ENCODE measurements at regions not wholly inside any gene's neighbourhood (a gene's known extent, or its start where the extent isn't known, plus 50 kb on each side); places are given as distances from the start of the nearest gene placed in this dataset.

GRCh38 chr3:23019596-23020300, 183.4 kb upstream of the UBE2E2 start:
- no peak for DNase-seq (ENCODE audit: extremely low read depth, low read depth, low spot score)

DNA sequence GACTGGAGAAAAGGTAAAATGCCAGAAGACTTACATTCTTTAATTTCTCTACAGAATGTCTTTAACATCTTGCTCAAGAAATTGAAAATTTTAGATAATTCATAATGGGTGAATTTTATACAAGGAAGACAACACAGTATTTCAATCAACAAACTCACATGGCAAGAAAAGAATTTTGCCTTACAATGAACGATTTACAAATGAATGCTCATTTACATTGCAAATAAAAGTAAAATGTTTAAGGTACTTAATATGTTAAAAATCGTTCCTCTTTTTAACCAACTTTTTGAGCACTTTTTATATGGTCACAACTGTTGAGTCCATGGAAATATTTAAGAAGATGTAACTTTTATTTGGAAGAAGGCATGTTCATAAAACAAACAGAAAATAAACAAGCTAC, 174.8 kb upstream of the UBE2E2 start:
- no peak for DNase-seq (ENCODE audit: extremely low read depth, low read depth, low spot score)

DNA sequence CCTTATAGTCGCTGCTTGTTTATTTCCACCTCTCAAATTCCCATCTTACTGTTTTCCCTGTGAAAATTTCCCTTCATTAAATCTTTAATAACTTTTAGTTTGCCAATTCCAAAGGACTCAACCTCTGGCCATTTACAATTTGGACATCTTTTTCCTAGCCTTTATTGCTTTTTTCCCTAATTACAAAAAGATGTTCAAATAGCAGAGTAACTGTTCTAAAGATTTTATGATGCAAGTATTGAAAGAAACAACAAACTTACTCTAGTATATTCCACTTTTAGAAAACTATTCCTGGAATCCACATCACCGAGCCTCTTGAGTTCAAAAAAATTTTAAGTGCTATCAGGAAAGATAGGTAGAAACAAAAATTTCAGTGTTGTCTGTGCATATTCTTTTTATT, 174.1 kb upstream of the UBE2E2 start:
- no peak for DNase-seq (ENCODE audit: extremely low read depth, low read depth, low spot score)

GRCh38 chr3:23035927-23036640, 167.0 kb upstream of the UBE2E2 start:
- DNase-seq (ENCODE audit: extremely low read depth, low read depth, low spot score): no peak

DNA sequence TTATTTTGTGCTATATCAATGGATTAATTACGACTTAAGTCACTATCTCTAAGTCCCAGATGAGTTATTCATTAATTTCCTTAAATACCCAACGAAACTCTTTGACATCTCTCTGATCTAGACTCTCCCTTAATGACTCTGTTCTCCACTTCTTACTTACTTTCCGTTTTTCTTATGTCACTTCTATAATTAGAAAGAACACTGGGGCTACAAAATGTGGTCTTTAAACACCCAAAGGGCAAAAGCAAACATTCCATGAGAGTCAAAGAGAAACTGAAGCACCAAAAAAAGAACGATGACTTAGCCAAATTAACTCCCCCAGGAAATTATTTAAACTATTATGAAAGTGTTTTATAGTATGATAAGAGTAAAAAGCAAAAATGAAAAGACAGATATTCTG, 166.4 kb upstream of the UBE2E2 start:
- DNase-seq (ENCODE audit: extremely low read depth, low read depth, low spot score): no peak

GRCh38 chr3:23038471-23038870, 164.7 kb upstream of the UBE2E2 start:
- no peak for DNase-seq (ENCODE audit: extremely low read depth, low read depth, low spot score)

GRCh38 chr3:23041918-23042696, 161.0 kb upstream of the UBE2E2 start:
- no peak for DNase-seq (ENCODE audit: extremely low read depth, low read depth, low spot score)

DNA sequence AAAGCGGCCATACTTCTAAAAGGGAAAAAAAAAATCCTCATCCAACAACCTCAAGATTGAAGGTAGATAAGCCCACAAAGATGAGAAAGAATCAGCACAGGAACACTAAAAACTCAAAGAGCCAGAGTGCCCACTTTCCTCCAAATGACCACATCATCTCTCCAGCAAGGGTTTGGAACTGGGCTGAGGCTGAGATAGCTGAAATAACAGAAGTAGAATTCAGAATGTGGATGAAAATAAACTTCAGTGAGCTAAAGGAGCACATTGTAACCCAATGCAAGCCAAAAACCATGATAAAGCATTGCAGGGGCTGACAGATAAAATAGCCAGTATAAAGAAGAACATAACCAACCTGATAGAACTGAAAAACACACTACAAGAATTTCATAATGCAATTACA, 158.7 kb upstream of the UBE2E2 start:
- DNase-seq (ENCODE audit: extremely low read depth, low read depth, low spot score): no peak

DNA sequence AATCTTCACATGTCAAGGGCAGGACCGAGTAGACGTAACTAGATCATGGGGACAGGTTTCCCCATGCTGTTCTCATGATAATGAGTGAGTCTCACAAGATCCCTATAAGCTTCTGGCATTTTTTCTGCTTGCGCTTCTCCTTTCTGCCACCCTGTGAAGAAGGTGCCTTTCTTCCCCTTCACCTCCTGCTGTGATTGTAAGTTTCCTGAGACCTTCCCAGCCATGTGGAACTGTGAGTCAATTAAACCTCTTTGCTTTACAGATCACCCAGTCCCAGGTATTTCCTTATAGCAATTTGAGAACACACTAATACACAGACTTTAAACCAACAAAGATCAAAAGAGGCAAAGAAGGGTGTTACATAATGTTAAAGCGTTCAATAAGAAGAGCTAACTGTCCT, 156.6 kb upstream of the UBE2E2 start:
- DNase-seq (ENCODE audit: extremely low read depth, low read depth, low spot score): no peak

DNA sequence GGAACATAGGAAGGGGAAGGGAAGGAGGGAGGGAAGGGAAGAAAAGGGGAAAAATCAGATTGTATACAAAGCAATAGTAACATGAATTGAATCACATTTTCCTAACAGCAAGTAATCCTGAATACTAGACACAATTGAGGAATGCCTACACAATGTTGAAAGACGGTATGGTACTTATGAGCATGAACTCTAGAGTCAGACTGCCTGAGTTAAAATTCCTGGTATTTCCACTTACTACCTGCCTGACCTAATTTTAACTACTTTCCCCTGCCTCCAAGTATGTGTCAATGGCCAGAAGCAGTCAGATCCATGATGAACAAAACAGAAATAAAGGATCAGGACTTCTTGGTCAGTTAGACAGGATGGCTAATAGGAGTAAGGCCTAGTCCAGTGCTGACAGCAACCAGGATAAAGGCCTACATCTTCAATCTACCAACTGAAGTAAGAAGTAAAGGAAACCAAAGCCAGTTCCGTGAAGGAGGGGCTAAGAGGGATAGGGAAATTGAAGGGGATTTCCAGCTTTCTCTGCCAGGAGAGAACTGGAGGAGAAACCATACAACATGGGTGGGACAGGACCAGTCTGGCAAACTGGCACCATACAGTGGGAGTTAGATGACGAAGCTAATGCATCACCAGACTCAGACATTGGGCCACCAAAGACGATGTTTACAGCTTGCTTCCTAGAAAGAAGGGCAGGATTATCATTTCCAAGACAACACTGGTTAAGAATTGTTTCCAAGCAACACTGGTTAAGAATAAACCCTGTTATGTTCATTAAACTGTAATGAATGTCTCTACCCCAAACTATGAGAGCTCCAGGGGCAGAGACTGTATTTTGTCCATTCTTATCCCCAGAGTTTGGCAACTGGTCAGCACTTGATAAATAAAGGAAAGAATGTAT, 151.6 kb upstream of the UBE2E2 start:
- DNase-seq (ENCODE audit: extremely low read depth, low read depth, low spot score): no peak

- no peak for DNase-seq (ENCODE audit: extremely low read depth, low read depth, low spot score)
Observed at GRCh38 chr3:23052208-23052607, 150.9 kb upstream of the UBE2E2 start.

DNA sequence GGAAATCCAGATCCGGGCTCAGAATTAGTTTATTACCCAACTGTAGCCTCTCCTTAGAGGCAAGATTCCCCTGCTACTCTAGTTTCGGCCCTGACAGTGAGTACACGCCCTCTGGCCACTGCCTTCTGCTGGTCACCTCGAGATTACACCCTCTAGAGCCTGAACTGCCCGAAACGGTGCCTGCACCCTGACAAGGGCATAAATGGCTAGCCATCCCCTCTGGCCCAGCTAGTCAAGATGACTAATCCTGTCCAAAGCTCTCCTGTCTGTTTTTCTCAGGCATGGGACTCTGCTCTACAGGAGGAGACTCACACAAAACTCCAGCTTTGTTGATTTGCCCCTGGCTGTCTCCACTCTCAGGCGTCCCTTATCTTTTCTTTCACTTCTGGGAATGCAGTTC, 150.5 kb upstream of the UBE2E2 start:
- DNase-seq (ENCODE audit: extremely low read depth, low read depth, low spot score): no peak

GRCh38 chr3:23055733-23056376, 147.3 kb upstream of the UBE2E2 start:
- no peak for DNase-seq (ENCODE audit: extremely low read depth, low read depth, low spot score)

DNA sequence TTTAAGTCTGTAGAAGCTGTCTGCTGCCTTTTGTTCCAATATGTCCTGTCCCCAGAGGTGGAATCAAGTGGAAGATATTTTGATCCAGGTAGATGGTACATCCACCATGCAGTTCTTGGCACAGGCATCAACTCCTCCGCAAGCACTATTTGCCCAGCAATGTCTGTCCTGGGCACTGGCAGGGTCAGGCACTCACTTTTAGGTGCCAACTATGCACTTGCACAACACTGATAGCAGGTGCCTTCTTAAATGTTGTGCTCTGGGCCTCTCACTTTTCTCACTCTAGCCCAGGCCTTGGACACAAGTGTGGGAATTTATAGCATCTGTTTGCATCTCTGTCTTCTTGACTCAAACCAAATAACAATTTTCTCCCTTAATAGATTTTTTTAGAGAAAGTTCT, 140.5 kb upstream of the UBE2E2 start:
- DNase-seq (ENCODE audit: extremely low read depth, low read depth, low spot score): no peak

- no peak for DNase-seq (ENCODE audit: extremely low read depth, low read depth, low spot score)
Observed at GRCh38 chr3:23062982-23063381, 140.1 kb upstream of the UBE2E2 start.

DNA sequence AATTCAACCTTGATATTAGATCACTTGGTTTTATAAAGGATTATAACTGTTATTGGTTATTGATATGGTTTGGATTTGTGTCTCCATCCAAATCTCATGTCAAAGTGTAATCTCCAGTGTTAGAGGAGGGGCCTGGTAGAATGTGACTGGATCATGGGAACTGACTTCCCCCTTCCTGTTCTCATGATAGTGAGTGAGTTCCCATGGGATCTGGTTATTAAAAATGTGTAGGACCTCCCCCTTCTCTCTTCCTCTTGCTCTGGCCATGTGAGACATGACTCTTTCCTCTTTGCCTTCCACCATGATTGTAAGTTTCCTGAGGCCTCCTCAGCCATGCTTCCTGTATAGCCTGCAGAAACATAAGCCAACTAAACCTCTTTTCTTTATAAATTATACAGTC, 136.0 kb upstream of the UBE2E2 start:
- no peak for DNase-seq (ENCODE audit: extremely low read depth, low read depth, low spot score)

DNA sequence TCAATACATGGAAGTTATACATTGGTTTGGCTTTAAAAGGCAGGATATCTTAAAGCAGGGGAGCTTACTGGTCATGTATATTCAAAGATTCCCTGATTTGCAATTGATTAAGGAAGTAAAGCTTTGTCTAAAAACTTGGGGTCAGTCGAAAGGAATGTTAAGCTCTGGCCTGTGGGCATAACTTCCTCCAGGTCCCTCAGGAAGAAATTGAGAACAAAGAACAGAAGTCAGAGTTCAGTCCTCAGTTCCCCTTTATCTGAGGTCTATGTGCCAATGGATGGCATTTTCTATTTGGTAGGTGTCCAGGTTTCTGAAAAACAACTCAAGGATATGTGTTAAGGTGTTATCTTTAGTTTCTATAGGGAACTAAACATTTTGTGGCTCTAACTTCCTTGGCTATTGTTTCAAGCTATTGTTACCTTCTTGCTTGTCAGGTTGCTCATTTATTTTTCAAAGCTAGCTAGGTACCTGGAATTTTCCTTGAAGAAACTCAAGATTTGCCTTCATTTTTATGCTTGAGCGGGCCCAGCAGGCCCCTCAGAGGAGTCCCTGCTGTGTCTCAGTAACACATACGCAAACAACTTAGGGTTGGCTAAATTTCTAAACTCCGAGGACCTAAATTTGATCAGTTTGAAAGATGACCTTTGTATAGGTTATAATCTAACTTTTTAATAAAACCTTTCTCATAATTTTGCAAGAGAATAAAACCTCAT, 135.0 kb upstream of the UBE2E2 start:
- no peak for DNase-seq (ENCODE audit: extremely low read depth, low read depth, low spot score)

GRCh38 chr3:23071296-23071695, 131.8 kb upstream of the UBE2E2 start:
- DNase-seq (ENCODE audit: extremely low read depth, low read depth, low spot score): no peak

- DNase-seq (ENCODE audit: extremely low read depth, low read depth, low spot score): no peak
Observed at GRCh38 chr3:23071758-23072157, 131.4 kb upstream of the UBE2E2 start.

- no peak for DNase-seq (ENCODE audit: extremely low read depth, low read depth, low spot score)
Observed at GRCh38 chr3:23072693-23073092, 130.4 kb upstream of the UBE2E2 start.

All from glomerular endothelial cell (primary cell).